ENCODE measurements at regions not wholly inside any gene's neighbourhood (a gene's known extent, or its start where the extent isn't known, plus 50 kb on each side); places are given as distances from the start of the nearest gene placed in this dataset.

DNA sequence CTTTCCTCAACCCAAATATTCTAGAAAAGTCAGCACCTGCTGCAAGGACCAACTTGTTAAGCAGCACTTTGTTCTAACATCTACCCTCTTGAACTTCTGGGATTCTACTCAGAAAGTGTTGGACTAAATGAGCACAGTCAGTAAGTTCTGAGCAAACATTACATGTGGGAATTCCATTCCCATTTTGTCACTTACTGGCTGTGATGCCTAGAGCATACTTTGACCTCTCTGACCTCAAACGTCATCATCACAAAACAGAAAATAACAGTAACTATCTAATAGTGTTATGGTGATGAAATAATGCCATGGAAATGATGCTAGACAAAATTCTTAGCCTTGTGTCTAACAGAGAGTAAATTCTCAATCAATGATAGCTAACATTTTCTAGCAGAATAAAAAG, 829.4 kb downstream of the EPHA7 start:
- H3K27me3 Mint-ChIP-seq (ENCODE audit: low read depth) = no peaks in the 10 kb centered on the region
- no peak overlapping the region for H3K27ac Mint-ChIP-seq
- TF ChIP-seq, protein P1, sequence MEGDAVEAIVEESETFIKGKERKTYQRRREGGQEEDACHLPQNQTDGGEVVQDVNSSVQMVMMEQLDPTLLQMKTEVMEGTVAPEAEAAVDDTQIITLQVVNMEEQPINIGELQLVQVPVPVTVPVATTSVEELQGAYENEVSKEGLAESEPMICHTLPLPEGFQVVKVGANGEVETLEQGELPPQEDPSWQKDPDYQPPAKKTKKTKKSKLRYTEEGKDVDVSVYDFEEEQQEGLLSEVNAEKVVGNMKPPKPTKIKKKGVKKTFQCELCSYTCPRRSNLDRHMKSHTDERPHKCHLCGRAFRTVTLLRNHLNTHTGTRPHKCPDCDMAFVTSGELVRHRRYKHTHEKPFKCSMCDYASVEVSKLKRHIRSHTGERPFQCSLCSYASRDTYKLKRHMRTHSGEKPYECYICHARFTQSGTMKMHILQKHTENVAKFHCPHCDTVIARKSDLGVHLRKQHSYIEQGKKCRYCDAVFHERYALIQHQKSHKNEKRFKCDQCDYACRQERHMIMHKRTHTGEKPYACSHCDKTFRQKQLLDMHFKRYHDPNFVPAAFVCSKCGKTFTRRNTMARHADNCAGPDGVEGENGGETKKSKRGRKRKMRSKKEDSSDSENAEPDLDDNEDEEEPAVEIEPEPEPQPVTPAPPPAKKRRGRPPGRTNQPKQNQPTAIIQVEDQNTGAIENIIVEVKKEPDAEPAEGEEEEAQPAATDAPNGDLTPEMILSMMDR (IDR thresholded peaks at IDR 0.05; ENCODE audit: unreplicated experiment in 3 of 3) = no peak
- no peak overlapping the region for H3K4me3 Mint-ChIP-seq
- H3K4me1 Mint-ChIP-seq = peaks cover 4% of the 10 kb centered on the region
- no peaks in the 10 kb centered on the region for H3K36me3 Mint-ChIP-seq (ENCODE audit: low read depth)
- H3K9me3 Mint-ChIP-seq = no peaks in the 10 kb centered on the region

DNA sequence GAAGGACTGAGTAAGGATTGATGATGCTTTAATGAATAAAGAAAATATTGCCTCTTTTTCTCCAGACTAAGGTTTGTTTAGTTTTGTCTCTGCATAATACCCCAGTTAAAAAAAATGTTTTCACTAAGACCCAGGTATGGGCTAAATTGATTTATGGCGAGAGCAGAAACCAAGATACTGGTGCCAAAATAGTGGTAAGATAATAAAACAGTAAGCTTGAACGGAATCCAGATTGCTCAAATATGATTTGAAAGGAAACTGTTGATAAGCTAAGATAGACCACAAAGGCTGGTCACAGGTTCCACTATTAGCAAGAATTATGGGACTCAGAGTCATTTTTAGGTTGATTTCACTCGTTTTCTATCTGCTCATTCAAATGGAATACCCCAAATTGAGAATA, 831.2 kb downstream of the EPHA7 start:
- TF ChIP-seq, protein P1 (IDR thresholded peaks at IDR 0.05; ENCODE audit: unreplicated experiment in 3 of 3) = no peak
- Mint-ChIP-seq H3K9me3 (no peaks in the 10 kb centered on the region), H3K27me3 (ENCODE audit: low read depth) (no peaks in the 10 kb centered on the region), H3K4me3 (no peak overlapping the region), H3K27ac (no peak overlapping the region), H3K36me3 (ENCODE audit: low read depth) (no peaks in the 10 kb centered on the region), H3K4me1 (peaks cover 4% of the 10 kb centered on the region)

DNA sequence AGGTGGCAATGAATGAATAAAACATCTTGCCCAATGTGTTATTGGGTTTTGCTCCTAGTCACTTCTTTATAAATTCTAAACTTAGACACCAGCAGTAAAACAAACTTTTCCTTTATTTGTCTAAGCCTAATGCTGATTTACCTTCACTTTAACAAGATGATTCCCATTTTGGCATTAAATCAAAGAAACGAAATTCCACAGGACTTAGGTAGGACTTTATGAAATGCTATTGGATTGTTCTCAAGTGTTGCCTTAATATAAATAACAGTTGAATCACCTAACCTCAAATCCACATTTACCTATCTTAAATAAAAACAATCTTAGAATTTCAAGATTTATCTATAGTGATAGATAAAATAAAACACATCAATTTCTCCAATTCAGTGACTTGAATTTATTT, 831.8 kb downstream of the EPHA7 start:
- TF ChIP-seq, protein P1 (IDR thresholded peaks at IDR 0.05; ENCODE audit: unreplicated experiment in 3 of 3) = no peak
- no peak overlapping the region for H3K27ac Mint-ChIP-seq
- no peaks in the 10 kb centered on the region for H3K36me3 Mint-ChIP-seq (ENCODE audit: low read depth)
- no peaks in the 10 kb centered on the region for H3K27me3 Mint-ChIP-seq (ENCODE audit: low read depth)
- no peaks in the 10 kb centered on the region for H3K9me3 Mint-ChIP-seq
- H3K4me1 Mint-ChIP-seq = peaks cover 4% of the 10 kb centered on the region
- no peak overlapping the region for H3K4me3 Mint-ChIP-seq

DNA sequence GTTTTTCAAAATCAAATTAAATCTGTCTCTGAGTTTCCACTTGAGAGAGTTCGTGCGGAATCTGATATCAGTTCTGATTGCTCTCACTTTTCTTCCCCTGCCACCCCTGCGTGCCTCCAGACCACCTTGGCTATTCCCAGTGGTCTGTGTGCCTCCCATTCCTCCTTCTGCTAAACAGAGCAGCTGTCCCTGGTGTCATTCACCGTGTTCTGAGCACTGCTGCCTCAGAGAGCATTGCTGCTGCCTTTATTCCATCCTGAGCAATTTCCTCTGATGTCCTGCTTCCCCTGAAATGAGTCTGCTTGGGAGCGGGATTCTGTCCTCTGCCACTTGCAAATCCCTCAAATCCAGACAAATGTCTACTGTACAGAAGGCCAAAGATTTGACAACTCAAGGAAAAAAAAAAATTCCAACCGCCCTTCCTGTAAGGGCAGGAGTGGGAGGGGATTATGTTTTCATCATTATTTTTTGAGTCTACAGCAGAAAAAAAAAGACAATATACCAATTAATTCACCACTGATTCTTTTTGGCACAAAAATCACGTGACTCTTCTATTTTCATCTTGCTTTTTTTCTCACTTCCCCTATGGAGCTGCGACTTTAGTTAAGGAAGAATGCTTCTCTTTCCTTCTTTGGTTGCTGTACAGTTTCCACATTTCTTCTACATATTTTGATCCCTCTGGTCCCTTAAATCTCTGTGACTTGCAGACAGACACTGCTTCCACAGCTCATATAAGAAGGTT, 833.0 kb downstream of the EPHA7 start:
- Mint-ChIP-seq H3K9me3 (no peaks in the 10 kb centered on the region), H3K27me3 (ENCODE audit: low read depth) (no peaks in the 10 kb centered on the region), H3K27ac (no peak overlapping the region), H3K36me3 (ENCODE audit: low read depth) (no peaks in the 10 kb centered on the region), H3K4me1 (peaks cover 4% of the 10 kb centered on the region), H3K4me3 (no peak overlapping the region)
- TF ChIP-seq, protein P1 (IDR thresholded peaks at IDR 0.05; ENCODE audit: unreplicated experiment in 3 of 3) = no peak

DNA sequence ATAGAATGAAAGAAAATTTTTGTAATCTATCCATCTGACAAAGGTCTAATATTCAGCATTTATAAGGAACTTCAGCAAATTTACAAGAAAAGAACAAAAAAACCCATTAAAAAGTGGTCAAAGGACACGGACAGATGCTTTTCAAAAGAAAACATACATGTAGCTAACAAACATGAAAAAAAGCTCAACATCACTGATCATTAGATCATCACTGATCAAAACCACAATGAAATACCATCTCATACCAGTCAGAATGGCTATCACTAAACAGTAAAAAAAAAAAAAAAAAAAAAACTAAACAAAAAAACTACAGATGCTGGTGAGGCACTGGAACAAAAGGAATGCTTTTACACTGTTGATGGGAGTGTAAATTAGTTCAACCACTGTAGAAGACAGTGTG, 837.1 kb downstream of the EPHA7 start:
- Mint-ChIP-seq H3K4me1 (peaks cover 4% of the 10 kb centered on the region), H3K36me3 (ENCODE audit: low read depth) (peaks cover 5% of the 10 kb centered on the region), H3K27me3 (ENCODE audit: low read depth) (no peaks in the 10 kb centered on the region), H3K9me3 (peaks cover 22% of the 10 kb centered on the region), H3K4me3 (no peak overlapping the region), H3K27ac (no peak overlapping the region)
- TF ChIP-seq, protein P1 (IDR thresholded peaks at IDR 0.05; ENCODE audit: unreplicated experiment in 3 of 3) = no peak

DNA sequence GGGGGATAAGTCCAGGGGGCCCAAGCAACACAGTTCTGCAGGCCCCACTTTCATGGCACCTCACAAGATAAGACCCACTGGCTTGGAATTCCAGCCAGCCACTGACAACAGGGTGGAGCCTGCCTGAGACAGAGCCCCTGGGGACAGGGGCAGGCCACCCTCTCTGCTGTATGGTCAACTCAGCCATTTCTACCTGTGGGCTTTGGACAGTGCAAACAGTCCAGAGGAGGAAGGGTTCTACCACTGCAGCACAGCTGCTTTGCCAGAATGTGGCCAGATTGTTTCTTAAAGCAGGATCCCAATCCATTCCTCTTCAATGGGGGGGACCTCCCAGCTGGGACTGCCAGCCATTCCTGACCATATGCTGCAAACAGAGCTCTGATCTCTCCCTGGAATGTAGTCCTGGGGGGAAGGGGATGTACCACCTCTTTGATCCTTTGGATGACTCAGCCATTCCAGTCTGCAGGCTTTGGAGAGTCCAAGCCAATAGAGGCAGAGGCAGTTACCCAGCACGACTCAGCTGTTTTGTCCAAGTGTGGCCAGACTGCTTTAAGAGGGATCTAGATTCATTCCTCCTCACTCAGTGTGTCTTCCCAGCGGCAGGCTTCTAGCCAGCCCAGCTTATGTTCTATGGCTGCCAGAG, 842.2 kb downstream of the EPHA7 start:
- Mint-ChIP-seq H3K36me3 (ENCODE audit: low read depth) (peaks cover 5% of the 10 kb centered on the region), H3K4me3 (no peak overlapping the region), H3K9me3 (peaks cover 22% of the 10 kb centered on the region), H3K27ac (no peak overlapping the region), H3K4me1 (no peaks in the 10 kb centered on the region), H3K27me3 (ENCODE audit: low read depth) (no peaks in the 10 kb centered on the region)
- TF ChIP-seq, protein P1 (IDR thresholded peaks at IDR 0.05; ENCODE audit: unreplicated experiment in 3 of 3) = no peak

Measured in nephron (organoid).